ENCODE measurements at regions not wholly inside any gene's neighbourhood (a gene's known extent, or its start where the extent isn't known, plus 50 kb on each side); places are given as distances from the start of the nearest gene placed in this dataset.

DNA sequence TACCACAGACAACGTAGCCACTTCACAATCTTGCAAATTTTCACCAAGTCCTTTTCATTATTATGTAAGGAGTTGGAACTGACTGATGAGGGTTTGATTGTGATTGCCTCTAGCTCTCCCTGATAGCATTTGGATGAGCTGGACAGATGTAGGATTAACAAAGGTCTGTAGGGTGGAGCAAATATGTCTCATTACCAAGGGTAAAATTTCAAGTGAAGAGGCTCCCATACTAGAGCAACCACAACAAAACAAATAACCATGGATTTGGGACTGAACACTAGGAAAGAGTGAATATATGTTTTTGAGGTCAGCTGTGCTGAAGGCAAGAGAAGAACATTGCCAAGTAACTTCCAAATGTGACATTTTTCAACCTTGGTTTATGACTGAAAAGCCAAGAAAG lies 281.7 kb downstream of the NEBL start (continued):
- TF ChIP-seq, protein P1, sequence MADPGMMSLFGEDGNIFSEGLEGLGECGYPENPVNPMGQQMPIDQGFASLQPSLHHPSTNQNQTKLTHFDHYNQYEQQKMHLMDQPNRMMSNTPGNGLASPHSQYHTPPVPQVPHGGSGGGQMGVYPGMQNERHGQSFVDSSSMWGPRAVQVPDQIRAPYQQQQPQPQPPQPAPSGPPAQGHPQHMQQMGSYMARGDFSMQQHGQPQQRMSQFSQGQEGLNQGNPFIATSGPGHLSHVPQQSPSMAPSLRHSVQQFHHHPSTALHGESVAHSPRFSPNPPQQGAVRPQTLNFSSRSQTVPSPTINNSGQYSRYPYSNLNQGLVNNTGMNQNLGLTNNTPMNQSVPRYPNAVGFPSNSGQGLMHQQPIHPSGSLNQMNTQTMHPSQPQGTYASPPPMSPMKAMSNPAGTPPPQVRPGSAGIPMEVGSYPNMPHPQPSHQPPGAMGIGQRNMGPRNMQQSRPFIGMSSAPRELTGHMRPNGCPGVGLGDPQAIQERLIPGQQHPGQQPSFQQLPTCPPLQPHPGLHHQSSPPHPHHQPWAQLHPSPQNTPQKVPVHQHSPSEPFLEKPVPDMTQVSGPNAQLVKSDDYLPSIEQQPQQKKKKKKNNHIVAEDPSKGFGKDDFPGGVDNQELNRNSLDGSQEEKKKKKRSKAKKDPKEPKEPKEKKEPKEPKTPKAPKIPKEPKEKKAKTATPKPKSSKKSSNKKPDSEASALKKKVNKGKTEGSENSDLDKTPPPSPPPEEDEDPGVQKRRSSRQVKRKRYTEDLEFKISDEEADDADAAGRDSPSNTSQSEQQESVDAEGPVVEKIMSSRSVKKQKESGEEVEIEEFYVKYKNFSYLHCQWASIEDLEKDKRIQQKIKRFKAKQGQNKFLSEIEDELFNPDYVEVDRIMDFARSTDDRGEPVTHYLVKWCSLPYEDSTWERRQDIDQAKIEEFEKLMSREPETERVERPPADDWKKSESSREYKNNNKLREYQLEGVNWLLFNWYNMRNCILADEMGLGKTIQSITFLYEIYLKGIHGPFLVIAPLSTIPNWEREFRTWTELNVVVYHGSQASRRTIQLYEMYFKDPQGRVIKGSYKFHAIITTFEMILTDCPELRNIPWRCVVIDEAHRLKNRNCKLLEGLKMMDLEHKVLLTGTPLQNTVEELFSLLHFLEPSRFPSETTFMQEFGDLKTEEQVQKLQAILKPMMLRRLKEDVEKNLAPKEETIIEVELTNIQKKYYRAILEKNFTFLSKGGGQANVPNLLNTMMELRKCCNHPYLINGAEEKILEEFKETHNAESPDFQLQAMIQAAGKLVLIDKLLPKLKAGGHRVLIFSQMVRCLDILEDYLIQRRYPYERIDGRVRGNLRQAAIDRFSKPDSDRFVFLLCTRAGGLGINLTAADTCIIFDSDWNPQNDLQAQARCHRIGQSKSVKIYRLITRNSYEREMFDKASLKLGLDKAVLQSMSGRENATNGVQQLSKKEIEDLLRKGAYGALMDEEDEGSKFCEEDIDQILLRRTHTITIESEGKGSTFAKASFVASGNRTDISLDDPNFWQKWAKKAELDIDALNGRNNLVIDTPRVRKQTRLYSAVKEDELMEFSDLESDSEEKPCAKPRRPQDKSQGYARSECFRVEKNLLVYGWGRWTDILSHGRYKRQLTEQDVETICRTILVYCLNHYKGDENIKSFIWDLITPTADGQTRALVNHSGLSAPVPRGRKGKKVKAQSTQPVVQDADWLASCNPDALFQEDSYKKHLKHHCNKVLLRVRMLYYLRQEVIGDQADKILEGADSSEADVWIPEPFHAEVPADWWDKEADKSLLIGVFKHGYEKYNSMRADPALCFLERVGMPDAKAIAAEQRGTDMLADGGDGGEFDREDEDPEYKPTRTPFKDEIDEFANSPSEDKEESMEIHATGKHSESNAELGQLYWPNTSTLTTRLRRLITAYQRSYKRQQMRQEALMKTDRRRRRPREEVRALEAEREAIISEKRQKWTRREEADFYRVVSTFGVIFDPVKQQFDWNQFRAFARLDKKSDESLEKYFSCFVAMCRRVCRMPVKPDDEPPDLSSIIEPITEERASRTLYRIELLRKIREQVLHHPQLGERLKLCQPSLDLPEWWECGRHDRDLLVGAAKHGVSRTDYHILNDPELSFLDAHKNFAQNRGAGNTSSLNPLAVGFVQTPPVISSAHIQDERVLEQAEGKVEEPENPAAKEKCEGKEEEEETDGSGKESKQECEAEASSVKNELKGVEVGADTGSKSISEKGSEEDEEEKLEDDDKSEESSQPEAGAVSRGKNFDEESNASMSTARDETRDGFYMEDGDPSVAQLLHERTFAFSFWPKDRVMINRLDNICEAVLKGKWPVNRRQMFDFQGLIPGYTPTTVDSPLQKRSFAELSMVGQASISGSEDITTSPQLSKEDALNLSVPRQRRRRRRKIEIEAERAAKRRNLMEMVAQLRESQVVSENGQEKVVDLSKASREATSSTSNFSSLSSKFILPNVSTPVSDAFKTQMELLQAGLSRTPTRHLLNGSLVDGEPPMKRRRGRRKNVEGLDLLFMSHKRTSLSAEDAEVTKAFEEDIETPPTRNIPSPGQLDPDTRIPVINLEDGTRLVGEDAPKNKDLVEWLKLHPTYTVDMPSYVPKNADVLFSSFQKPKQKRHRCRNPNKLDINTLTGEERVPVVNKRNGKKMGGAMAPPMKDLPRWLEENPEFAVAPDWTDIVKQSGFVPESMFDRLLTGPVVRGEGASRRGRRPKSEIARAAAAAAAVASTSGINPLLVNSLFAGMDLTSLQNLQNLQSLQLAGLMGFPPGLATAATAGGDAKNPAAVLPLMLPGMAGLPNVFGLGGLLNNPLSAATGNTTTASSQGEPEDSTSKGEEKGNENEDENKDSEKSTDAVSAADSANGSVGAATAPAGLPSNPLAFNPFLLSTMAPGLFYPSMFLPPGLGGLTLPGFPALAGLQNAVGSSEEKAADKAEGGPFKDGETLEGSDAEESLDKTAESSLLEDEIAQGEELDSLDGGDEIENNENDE (IDR thresholded peaks at IDR 0.05; ENCODE audit: insufficient replicate concordance, low read length) = no peak
- no peak for TF ChIP-seq TBP (IDR thresholded peaks at IDR 0.05; ENCODE audit: low read depth, low read length)
- TF ChIP-seq, protein P2, sequence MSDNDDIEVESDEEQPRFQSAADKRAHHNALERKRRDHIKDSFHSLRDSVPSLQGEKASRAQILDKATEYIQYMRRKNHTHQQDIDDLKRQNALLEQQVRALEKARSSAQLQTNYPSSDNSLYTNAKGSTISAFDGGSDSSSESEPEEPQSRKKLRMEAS (IDR thresholded peaks at IDR 0.05) = no peak
- no peak for TF ChIP-seq POU5F1 (IDR thresholded peaks at IDR 0.05; ENCODE audit: low read depth, low read length)
- no peak for TF ChIP-seq RNF2 (IDR thresholded peaks at IDR 0.05; ENCODE audit: borderline replicate concordance, low read depth, low read length, missing control alignments, poor library complexity, severe bottlenecking)
- TF ChIP-seq SIN3A (conservative IDR thresholded peaks at IDR 0.05 in 1 of 2, IDR thresholded peaks at IDR 0.05 in 1 of 2; ENCODE audit: low read depth in 1 of 2, low read length in 2 of 2) = no peak
- TF ChIP-seq RFX5 (IDR thresholded peaks at IDR 0.05; ENCODE audit: borderline replicate concordance, low read depth, low read length) = no peak
- TF ChIP-seq BACH1 (IDR thresholded peaks at IDR 0.05; ENCODE audit: low read length) = no peak
- no peak for TF ChIP-seq KDM5A (IDR thresholded peaks at IDR 0.05; ENCODE audit: low read length)
- TF ChIP-seq SP2 (IDR thresholded peaks at IDR 0.05; ENCODE audit: low read length) = no peak
- TF ChIP-seq SP1 (IDR thresholded peaks at IDR 0.05; ENCODE audit: low read depth, low read length) = no peak
- TF ChIP-seq SRF (IDR thresholded peaks at IDR 0.05; ENCODE audit: low read depth, low read length) = no peak
- TF ChIP-seq EGR1 (IDR thresholded peaks at IDR 0.05; ENCODE audit: borderline replicate concordance, low read depth, low read length) = no peak

Measured in H1 (cell line).